HepG2 (cell line): ENCODE measurements at regions not wholly inside any gene's neighbourhood (a gene's known extent, or its start where the extent isn't known, plus 50 kb on each side); places are given as distances from the start of the nearest gene placed in this dataset.

Experiments
- ATAC-seq: fragments of 200-7000 bp; cut with Tn5 transposase; 3 replicates; pipeline ENCODE4 v1.9.1; 2020; ENCODE audit warnings: mild to moderate bottlenecking, moderate library complexity
- BruUV-seq: library from RNA; stranded (reverse); fragments of 400-500 nt; replicated peaks from 2 replicates; lab custom pipeline; 2021; lab: Mats Ljungman, UMichigan
- CTCF ChIA-PET: fragments of 300-600 bp; formaldehyde crosslinking; extraction: SDS; loops from one replicate; lab custom pipeline; 2021; ENCODE audit warnings: low total read pairs, inconsistent platforms, low intra/inter-chr PET ratio; lab: Yijun Ruan, JAX
- POLR2A ChIA-PET: fragments of 350-600 bp; sonication (Branson Sonifier 250); formaldehyde crosslinking; loops from one replicate; lab custom pipeline; 2020; ENCODE audit warnings: antibody characterized with exemption, inconsistent platforms; lab: Yijun Ruan, JAX
- DNase-seq: peaks from one replicate; pipeline ENCODE4 v3.0.0-alpha.2; 2015; ENCODE audit warnings: low spot score
- FAIRE-seq: peaks from 3 replicates; lab custom pipeline; 2011; peaks lifted over from hg19 to GRCh38; lab: Jason Lieb, UNC
- H2AFZ ChIP-seq: one replicate; pipeline ENCODE4 v1.6.1; 2011; ENCODE audit warnings: low read length, inconsistent platforms
- H3K27ac ChIP-seq: fragments of 300-600 bp; 3 replicates; pipeline ENCODE4 v1.8.0; 2011; ENCODE audit warnings: mixed run types, mild to moderate bottlenecking, mixed read lengths, low read length, inconsistent platforms; ENCODE audit not compliant: insufficient read depth; ENCODE audit errors: extremely low read length
- H3K27me3 ChIP-seq, 2 experiments: fragments of 200-600 bp in 1 of 2; 2 replicates in 1 of 2; 3 replicates in 1 of 2; pipeline versions ENCODE4 v1.6.0 to v1.8.0; 2011; ENCODE audit warnings: low read length in 2 of 2, mild to moderate bottlenecking in 2 of 2, moderate library complexity in 2 of 2, inconsistent platforms in 1 of 2; ENCODE audit not compliant: insufficient read depth in 2 of 2, control insufficient read depth in 1 of 2
- H3K36me3 ChIP-seq, 2 experiments: fragments of 200-600 bp in 1 of 2; replicated peaks in 1 of 2; 2 replicates in 1 of 2; 3 replicates in 1 of 2; pipeline versions ENCODE4 v1.5.1 to v1.8.0; 2011; ENCODE audit warnings: low read length in 2 of 2, inconsistent platforms in 1 of 2; ENCODE audit not compliant: insufficient read depth in 2 of 2, control insufficient read depth in 1 of 2
- H3K4me1 ChIP-seq: 2 replicates; pipeline ENCODE4 v1.5.1; 2012; ENCODE audit warnings: low read length, inconsistent platforms; ENCODE audit not compliant: insufficient read depth
- H3K4me2 ChIP-seq: 2 replicates; pipeline ENCODE4 v1.6.0; 2011; ENCODE audit warnings: low read depth, low read length, inconsistent platforms
- H3K4me3 ChIP-seq, 3 experiments: fragments of 200-600 bp in 1 of 3; sonication (generic), shearing (Covaris generic) in 1 of 3; replicated peaks in 1 of 3; 2 replicates each; pipeline ENCODE4 v1.5.1; 2011 to 2016; ENCODE audit warnings: low read length in 3 of 3, inconsistent platforms in 2 of 3, low read depth in 2 of 3, mild to moderate bottlenecking in 2 of 3, control low read depth in 1 of 3, mixed read lengths in 1 of 3; ENCODE audit not compliant: insufficient read depth in 1 of 3
- H3K79me2 ChIP-seq: one replicate; pipeline ENCODE4 v1.6.1; 2011; ENCODE audit warnings: low read length, inconsistent platforms; ENCODE audit not compliant: insufficient read depth
- H3K9ac ChIP-seq: 2 replicates; pipeline ENCODE4 v1.6.0; 2011; ENCODE audit warnings: mild to moderate bottlenecking, low read depth, low read length, inconsistent platforms; ENCODE audit not compliant: insufficient read depth
- H3K9me3 ChIP-seq: 2 replicates; pipeline ENCODE4 v1.5.1; 2012; ENCODE audit warnings: mild to moderate bottlenecking, low read length
- H4K20me1 ChIP-seq: 2 replicates; pipeline ENCODE4 v1.6.0; 2011; ENCODE audit warnings: inconsistent platforms, mild to moderate bottlenecking, low read length, moderate library complexity; ENCODE audit not compliant: insufficient read depth
- CBX1 ChIP-seq: IDR thresholded peaks from one replicate; pipeline ENCODE4 v1.6.1; 2016; ENCODE audit warnings: antibody characterized with exemption, low read depth
- KAT8 ChIP-seq: IDR thresholded peaks from 2 replicates; pipeline ENCODE4 v1.6.1; 2016; ENCODE audit warnings: missing genetic modification reagents, missing compliant biosample characterization
- KLF12 ChIP-seq: sonication (generic); formaldehyde crosslinking; IDR thresholded peaks from 2 replicates; pipeline ENCODE4 v1.4.0; 2020; ENCODE audit warnings: missing genetic modification reagents, borderline replicate concordance
- NR2F2 ChIP-seq: IDR thresholded peaks from 2 replicates; pipeline ENCODE4 v1.6.1; 2012; ENCODE audit warnings: low read depth, inconsistent platforms, borderline replicate concordance
- PBX2 ChIP-seq: IDR thresholded peaks from 2 replicates; pipeline ENCODE4 v1.6.1; 2016; ENCODE audit warnings: control low read depth
- SRY ChIP-seq: sonication (generic); formaldehyde crosslinking; IDR thresholded peaks from 2 replicates; pipeline ENCODE4 v1.8.0; 2022; ENCODE audit warnings: mild to moderate bottlenecking, missing genetic modification reagents
- TCF7 ChIP-seq: sonication (generic); IDR thresholded peaks from 2 replicates; pipeline ENCODE4 v1.6.1; 2016; ENCODE audit warnings: antibody characterized with exemption, low read depth
- ZNF34 ChIP-seq: sonication (generic); formaldehyde crosslinking; IDR thresholded peaks from 2 replicates; pipeline ENCODE4 v1.4.0; 2020; ENCODE audit warnings: mild to moderate bottlenecking, missing genetic modification reagents, borderline replicate concordance
- ZNF431 ChIP-seq: sonication (generic); formaldehyde crosslinking; IDR thresholded peaks from 2 replicates; pipeline ENCODE4 v1.9.0; 2022; ENCODE audit warnings: missing genetic modification reagents, low read depth, mild to moderate bottlenecking, borderline replicate concordance
- ZNF446 ChIP-seq: sonication (generic); formaldehyde crosslinking; IDR thresholded peaks from 2 replicates; pipeline ENCODE4 v1.5.0; 2020; ENCODE audit warnings: mild to moderate bottlenecking, missing genetic modification reagents
- ZNF503 ChIP-seq: sonication (generic); formaldehyde crosslinking; IDR thresholded peaks from 2 replicates; pipeline ENCODE4 v1.4.0; 2020; ENCODE audit warnings: missing genetic modification reagents
- ZZZ3 ChIP-seq: sonication (generic); formaldehyde crosslinking; IDR thresholded peaks from 2 replicates; pipeline ENCODE4 v1.4.0; 2020; ENCODE audit warnings: missing genetic modification reagents, mild to moderate bottlenecking, borderline replicate concordance
- WGBS: methylation state at CpG from one replicate; pipeline ENCODE4 v1.1.6; 2017; ENCODE audit warnings: low lambda C conversion rate; 5-methylcytosine and 5-hydroxymethylcytosine counted together
- in situ Hi-C: cut with HindIII; loops from 2 replicates; pipeline ENCODE4 v1.10.0; 2017; ENCODE audit warnings: low pct_unique_long_range_greater_than_20kb; ENCODE audit not compliant: extremely low pct_ligation_motif_present
- intact Hi-C: fragments of 100-400 bp; cut with micrococcal nuclease; formaldehyde crosslinking; loops from one replicate; pipeline ENCODE4 v1.10.0; 2022; ENCODE audit not compliant: unreplicated experiment

- CTCF ChIA-PET = no interaction called here
- no CpG with 5 or more reads among the region's 1 CpG for WGBS
Measured at GRCh38 chr2:118641711-118642110, 205.7 kb downstream of the EN1 start.

GRCh38 chr2:118639371-118639770 is 208.1 kb downstream of the EN1 start:
- Histone ChIP-seq H3K27me3 (no peaks in the 10 kb centered on the region), H3K4me2 (no peak overlapping the region), H3K36me3 (no peaks in the 10 kb centered on the region), H3K4me1 (no peaks in the 10 kb centered on the region), H3K9ac (no peak overlapping the region), H3K4me3 (no peak overlapping the region), H3K79me2 (no peaks in the 10 kb centered on the region), H3K27ac (no peak overlapping the region), H4K20me1 (no peaks in the 10 kb centered on the region)
- ChIA-PET POLR2A (no interaction called here), CTCF (no interaction called here)
- intact Hi-C loops (no loop called here), in situ Hi-C loops (no loop called here)
- FAIRE-seq (no peak), DNase-seq (no peak)
- BruUV-seq = no TSS peak
- TF ChIP-seq CBX1 (no peak), ZZZ3 (CRISPR knock-in tag) (no peak), TCF7 (no peak), NR2F2 (no peak), PBX2 (CRISPR knock-in tag) (no peak), KAT8 (CRISPR knock-in tag) (no peak)
- TF ChIP-seq, all 625 proteins: peak for 0
- ATAC-seq = no peak
- no peaks in the 10 kb centered on the region for H3K9me3 ChIP-seq
- 45% methylated on average over 2 of the region's 2 CpGs for WGBS
- H2AFZ ChIP-seq = no peak overlapping the region

More at GRCh38 chr2:118641711-118642110, 205.7 kb downstream of the EN1 start:
- BruUV-seq = no TSS peak
- H3K79me2 ChIP-seq = no peaks in the 10 kb centered on the region
- ATAC-seq (no peak), DNase-seq (no peak), FAIRE-seq (no peak)
- H3K9me3 ChIP-seq = no peaks in the 10 kb centered on the region
- intact Hi-C loops (no loop called here), in situ Hi-C loops (no loop called here)
- TF ChIP-seq ZNF503 (CRISPR knock-in tag) (no peak), ZNF446 (CRISPR knock-in tag) (no peak), ZNF34 (no peak), SRY (no peak), ZNF431 (CRISPR knock-in tag) (no peak), KLF12 (CRISPR knock-in tag) (no peak)
- H3K27ac ChIP-seq = no peak overlapping the region
- H3K4me1 ChIP-seq = no peaks in the 10 kb centered on the region
- H4K20me1 ChIP-seq = no peaks in the 10 kb centered on the region
- H3K9ac ChIP-seq = no peak overlapping the region
- no peaks in the 10 kb centered on the region for H3K36me3 ChIP-seq
- H2AFZ ChIP-seq = no peak overlapping the region
- H3K4me3 ChIP-seq = no peak overlapping the region
- no peak overlapping the region for H3K4me2 ChIP-seq
- no peaks in the 10 kb centered on the region for H3K27me3 ChIP-seq
- POLR2A ChIA-PET = no interaction called here
